Testis (tissue), 2 donors: ENCODE measurements at regions not wholly inside any gene's neighbourhood (a gene's known extent, or its start where the extent isn't known, plus 50 kb on each side); places are given as distances from the start of the nearest gene placed in this dataset.

ENCODE experiments used
- CTCF ChIP-seq, 3 experiments: fragments of 450-650 bp in 2 of 3; fragments of 200-600 bp in 1 of 3; sonication (generic) in 1 of 3; IDR thresholded peaks; one replicate each; pipeline ENCODE4 v1.5.1; 2016 to 2019; ENCODE audit warnings: antibody characterized with exemption in 3 of 3, mild to moderate bottlenecking in 2 of 3, moderate library complexity in 1 of 3
- POLR2A ChIP-seq: fragments of 450-650 bp; IDR thresholded peaks from one replicate; pipeline ENCODE4 v1.6.1; 2017; ENCODE audit warnings: antibody characterized with exemption, mild to moderate bottlenecking, moderate library complexity

- TF ChIP-seq CTCF (IDR thresholded peaks at IDR 0.05) (no peak), POLR2A (no peak)
These were observed 77.5 kb downstream of the MID1IP1 start for GRCh38 chrX:38878641-38879340.
